Erythroblast (primary cell): ENCODE measurements at regions not wholly inside any gene's neighbourhood (a gene's known extent, or its start where the extent isn't known, plus 50 kb on each side); places are given as distances from the start of the nearest gene placed in this dataset.

Experiments
- GATA1 ChIP-seq: IDR thresholded peaks from 2 replicates; pipeline ENCODE4 v1.6.1; 2011; ENCODE audit warnings: low read depth, mild to moderate bottlenecking, control low read depth, low read length, moderate library complexity
- POLR2A ChIP-seq: IDR thresholded peaks from 2 replicates; pipeline ENCODE4 v1.6.1; 2011; ENCODE audit warnings: mild to moderate bottlenecking, low read length

GRCh38 chr5:128774605-128775004 is 190.7 kb upstream of the SLC27A6 start:
- TF ChIP-seq POLR2A, result no peak
- TF ChIP-seq GATA1, result no peak
